ENCODE measurements at regions not wholly inside any gene's neighbourhood (a gene's known extent, or its start where the extent isn't known, plus 50 kb on each side); places are given as distances from the start of the nearest gene placed in this dataset.
"Not testable (repeated sequence)": the region's sequence is repeated elsewhere in the genome, so short reads cannot be mapped to it uniquely, and the experiment has no call there.

- WGBS (ENCODE audit: insufficient coverage, low lambda C conversion rate), result 100% methylated on average over 1 of the region's 6 CpGs
- Histone ChIP-seq H3K9me3 (ENCODE audit: control insufficient read depth, low read depth, low read length) (no peaks in the 10 kb centered on the region), H3K36me3 (ENCODE audit: control insufficient read depth, insufficient read depth, low read length) (no peaks in the 10 kb centered on the region), H3K4me1 (ENCODE audit: control insufficient read depth, insufficient read depth, low read length) (peaks cover 4% of the 10 kb centered on the region), H3K4me3 (ENCODE audit: low read length) (no peak overlapping the region), H3K27me3 (ENCODE audit: control insufficient read depth, insufficient read depth, low read length) (no peaks in the 10 kb centered on the region), H3K27ac (ENCODE audit: low read length) (no peak overlapping the region)
- no peak for DNase-seq
Measured at GRCh38 chr20:47981222-47981621, 195.9 kb upstream of the SULF2 start.

- no peak for DNase-seq
- no CpG with 5 or more reads among the region's 10 CpGs for WGBS (ENCODE audit: insufficient coverage, low lambda C conversion rate)
- Histone ChIP-seq H3K27me3 (ENCODE audit: control insufficient read depth, insufficient read depth, low read length) (no peaks in the 10 kb centered on the region), H3K27ac (ENCODE audit: low read length) (no peak overlapping the region), H3K36me3 (ENCODE audit: control insufficient read depth, insufficient read depth, low read length) (no peaks in the 10 kb centered on the region), H3K4me3 (ENCODE audit: low read length) (no peak overlapping the region), H3K9me3 (ENCODE audit: control insufficient read depth, low read depth, low read length) (no peaks in the 10 kb centered on the region), H3K4me1 (ENCODE audit: control insufficient read depth, insufficient read depth, low read length) (peaks cover 4% of the 10 kb centered on the region)
Measured at GRCh38 chr20:47980336-47981177, 195.3 kb upstream of the SULF2 start.

- WGBS (ENCODE audit: insufficient coverage, low lambda C conversion rate), result no CpG with 5 or more reads among the region's 11 CpGs
- not testable (repeated sequence) for H3K36me3 ChIP-seq (ENCODE audit: control insufficient read depth, insufficient read depth, low read length); DNase-seq; H3K27ac ChIP-seq (ENCODE audit: low read length); H3K4me1 ChIP-seq (ENCODE audit: control insufficient read depth, insufficient read depth, low read length); H3K27me3 ChIP-seq (ENCODE audit: control insufficient read depth, insufficient read depth, low read length); H3K9me3 ChIP-seq (ENCODE audit: control insufficient read depth, low read depth, low read length); H3K4me3 ChIP-seq (ENCODE audit: low read length)
Measured at GRCh38 chr20:47979361-47980095, 194.2 kb upstream of the SULF2 start.

GRCh38 chr20:47978428-47979120 is 193.3 kb upstream of the SULF2 start:
- not testable (repeated sequence) for H3K36me3 ChIP-seq (ENCODE audit: control insufficient read depth, insufficient read depth, low read length); H3K4me1 ChIP-seq (ENCODE audit: control insufficient read depth, insufficient read depth, low read length); DNase-seq; H3K9me3 ChIP-seq (ENCODE audit: control insufficient read depth, low read depth, low read length); H3K27me3 ChIP-seq (ENCODE audit: control insufficient read depth, insufficient read depth, low read length); H3K4me3 ChIP-seq (ENCODE audit: low read length); H3K27ac ChIP-seq (ENCODE audit: low read length)
- WGBS (ENCODE audit: insufficient coverage, low lambda C conversion rate), result no CpG with 5 or more reads among the region's 19 CpGs

GRCh38 chr20:47977789-47978252 is 192.5 kb upstream of the SULF2 start:
- not testable (repeated sequence) for H3K4me3 ChIP-seq (ENCODE audit: low read length); DNase-seq; H3K4me1 ChIP-seq (ENCODE audit: control insufficient read depth, insufficient read depth, low read length); H3K36me3 ChIP-seq (ENCODE audit: control insufficient read depth, insufficient read depth, low read length); H3K9me3 ChIP-seq (ENCODE audit: control insufficient read depth, low read depth, low read length); H3K27ac ChIP-seq (ENCODE audit: low read length); H3K27me3 ChIP-seq (ENCODE audit: control insufficient read depth, insufficient read depth, low read length)
- no CpG with 5 or more reads among the region's 8 CpGs for WGBS (ENCODE audit: insufficient coverage, low lambda C conversion rate)

GRCh38 chr20:47977017-47977788 is 191.9 kb upstream of the SULF2 start:
- not testable (repeated sequence) for DNase-seq; H3K4me1 ChIP-seq (ENCODE audit: control insufficient read depth, insufficient read depth, low read length); H3K9me3 ChIP-seq (ENCODE audit: control insufficient read depth, low read depth, low read length); H3K27ac ChIP-seq (ENCODE audit: low read length); H3K36me3 ChIP-seq (ENCODE audit: control insufficient read depth, insufficient read depth, low read length); H3K4me3 ChIP-seq (ENCODE audit: low read length); H3K27me3 ChIP-seq (ENCODE audit: control insufficient read depth, insufficient read depth, low read length)
- WGBS (ENCODE audit: insufficient coverage, low lambda C conversion rate), result no CpG with 5 or more reads among the region's 20 CpGs

GRCh38 chr20:47974234-47974878 is 189.1 kb upstream of the SULF2 start:
- Histone ChIP-seq H3K4me3 (ENCODE audit: low read length) (no peak overlapping the region), H3K9me3 (ENCODE audit: control insufficient read depth, low read depth, low read length) (no peaks in the 10 kb centered on the region), H3K4me1 (ENCODE audit: control insufficient read depth, insufficient read depth, low read length) (peaks cover 4% of the 10 kb centered on the region), H3K36me3 (ENCODE audit: control insufficient read depth, insufficient read depth, low read length) (no peaks in the 10 kb centered on the region), H3K27ac (ENCODE audit: low read length) (no peak overlapping the region), H3K27me3 (ENCODE audit: control insufficient read depth, insufficient read depth, low read length) (no peaks in the 10 kb centered on the region)
- no CpG with 5 or more reads among the region's 8 CpGs for WGBS (ENCODE audit: insufficient coverage, low lambda C conversion rate)
- no peak for DNase-seq

GRCh38 chr20:47973519-47974233 is 188.4 kb upstream of the SULF2 start:
- Histone ChIP-seq H3K4me3 (ENCODE audit: low read length) (no peak overlapping the region), H3K9me3 (ENCODE audit: control insufficient read depth, low read depth, low read length) (no peaks in the 10 kb centered on the region), H3K27ac (ENCODE audit: low read length) (no peak overlapping the region), H3K36me3 (ENCODE audit: control insufficient read depth, insufficient read depth, low read length) (no peaks in the 10 kb centered on the region), H3K27me3 (ENCODE audit: control insufficient read depth, insufficient read depth, low read length) (no peaks in the 10 kb centered on the region), H3K4me1 (ENCODE audit: control insufficient read depth, insufficient read depth, low read length) (peaks cover 4% of the 10 kb centered on the region)
- peak; percentile 30 to 49 for DNase-seq
- no CpG with 5 or more reads among the region's 26 CpGs for WGBS (ENCODE audit: insufficient coverage, low lambda C conversion rate)

GRCh38 chr20:47972916-47973309 is 187.6 kb upstream of the SULF2 start:
- H3K36me3 ChIP-seq (ENCODE audit: control insufficient read depth, insufficient read depth, low read length), result no peaks in the 10 kb centered on the region
- H3K27me3 ChIP-seq (ENCODE audit: control insufficient read depth, insufficient read depth, low read length), result no peaks in the 10 kb centered on the region
- no peak overlapping the region for H3K4me3 ChIP-seq (ENCODE audit: low read length)
- no peaks in the 10 kb centered on the region for H3K9me3 ChIP-seq (ENCODE audit: control insufficient read depth, low read depth, low read length)
- H3K27ac ChIP-seq (ENCODE audit: low read length), result no peak overlapping the region
- no peak for DNase-seq
- 70% methylated on average over 2 of the region's 17 CpGs for WGBS (ENCODE audit: insufficient coverage, low lambda C conversion rate)
- peaks cover 4% of the 10 kb centered on the region for H3K4me1 ChIP-seq (ENCODE audit: control insufficient read depth, insufficient read depth, low read length)
